H54 (cell line): ENCODE measurements at regions not wholly inside any gene's neighbourhood (a gene's known extent, or its start where the extent isn't known, plus 50 kb on each side); places are given as distances from the start of the nearest gene placed in this dataset.
"Not testable (repeated sequence)": the region's sequence is repeated elsewhere in the genome, so short reads cannot be mapped to it uniquely, and the experiment has no call there.

ENCODE experiments used
- DNase-seq: peaks from one replicate; pipeline ENCODE4 v3.0.0; 2011; ENCODE audit warnings: low spot score, mixed read lengths; ENCODE audit not compliant: insufficient read length
- FAIRE-seq: peaks from 3 replicates; lab custom pipeline; 2011; peaks lifted over from hg19 to GRCh38; lab: Jason Lieb, UNC
- POLR2A ChIP-seq: IDR thresholded peaks from 2 replicates; pipeline ENCODE4 v1.6.1; 2011; ENCODE audit warnings: low read depth, mild to moderate bottlenecking, low read length

- TF ChIP-seq POLR2A = no peak
- DNase-seq (no peak), FAIRE-seq (no peak)
Observed at GRCh38 chr3:28615071-28615470, 266.4 kb upstream of the AZI2 start.

- no peak for TF ChIP-seq POLR2A
- FAIRE-seq (no peak), DNase-seq (no peak)
Observed at GRCh38 chr3:28615971-28616370, 267.3 kb upstream of the AZI2 start.

- no peak for TF ChIP-seq POLR2A
- DNase-seq = no peak
- no peak for FAIRE-seq
Observed at GRCh38 chr3:28617821-28618220, 269.2 kb upstream of the AZI2 start.

- no peak for FAIRE-seq
- DNase-seq = no peak
- no peak for TF ChIP-seq POLR2A
Observed at GRCh38 chr3:28623106-28623505, 274.5 kb upstream of the AZI2 start.

GRCh38 chr3:28624084-28624483, 275.5 kb upstream of the AZI2 start:
- no peak for TF ChIP-seq POLR2A
- DNase-seq (no peak), FAIRE-seq (no peak)

GRCh38 chr3:28627843-28628242, 279.2 kb upstream of the AZI2 start:
- FAIRE-seq, DNase-seq: not testable (repeated sequence)

GRCh38 chr3:28634019-28634418, 285.4 kb upstream of the AZI2 start:
- no peak for DNase-seq
- no peak for FAIRE-seq
- no peak for TF ChIP-seq POLR2A

GRCh38 chr3:28637742-28638141, 289.1 kb upstream of the AZI2 start:
- TF ChIP-seq POLR2A = no peak
- DNase-seq (no peak), FAIRE-seq (no peak)

GRCh38 chr3:28645149-28645548, 296.5 kb upstream of the AZI2 start:
- no peak for FAIRE-seq
- DNase-seq = no peak

GRCh38 chr3:28646435-28646834, 297.8 kb upstream of the AZI2 start:
- TF ChIP-seq POLR2A = no peak
- DNase-seq = no peak
- peak; percentile 38 for FAIRE-seq

More at GRCh38 chr3:28645149-28645548, 296.5 kb upstream of the AZI2 start:
- TF ChIP-seq POLR2A = no peak

- FAIRE-seq (no peak), DNase-seq (no peak)
- TF ChIP-seq POLR2A = no peak
Observed at GRCh38 chr3:28649266-28649665, 300.6 kb upstream of the AZI2 start.

- DNase-seq = no peak
- no peak for FAIRE-seq
- no peak for TF ChIP-seq POLR2A
Observed at GRCh38 chr3:28651159-28651558, 302.5 kb upstream of the AZI2 start.

- no peak for FAIRE-seq
- no peak for TF ChIP-seq POLR2A
- DNase-seq = no peak
Observed at GRCh38 chr3:28664123-28664522, 315.5 kb upstream of the AZI2 start.

GRCh38 chr3:28667646-28668621, 319.3 kb upstream of the AZI2 start:
- peak; percentile 83 for FAIRE-seq
- TF ChIP-seq POLR2A = no peak
- DNase-seq = peak; percentile 34

GRCh38 chr3:28669870-28670269, 321.2 kb upstream of the AZI2 start:
- no peak for FAIRE-seq
- DNase-seq = no peak
- TF ChIP-seq POLR2A = no peak
